Tibial nerve (tissue), 4 donors: ENCODE measurements at regions not wholly inside any gene's neighbourhood (a gene's known extent, or its start where the extent isn't known, plus 50 kb on each side); places are given as distances from the start of the nearest gene placed in this dataset.

Experiments used
- DNase-seq, 2 donors: peaks; one replicate each; pipeline ENCODE4 v3.0.0-alpha.2; 2019; ENCODE audit warnings: low spot score in 2 of 2
- H3K27ac ChIP-seq, 4 donors: fragments of 200-600 bp; sonication (generic) in 3 of 4; one replicate each; pipeline ENCODE4 v1.5.1; 2017 to 2019; ENCODE audit warnings: mild to moderate bottlenecking in 1 of 4
- H3K27me3 ChIP-seq, 2 donors: fragments of 200-600 bp; sonication (generic) in 1 of 2; one replicate each; pipeline versions ENCODE4 v1.5.1 to v1.6.0; 2017 to 2019
- H3K36me3 ChIP-seq, 3 donors: fragments of 200-600 bp; sonication (generic); one replicate each; pipeline ENCODE4 v1.5.1; 2018 to 2019
- H3K4me1 ChIP-seq, 4 donors: fragments of 200-600 bp; sonication (generic) in 3 of 4; one replicate each; pipeline ENCODE4 v1.5.1; 2017 to 2019
- H3K4me3 ChIP-seq, 4 donors: fragments of 200-600 bp; sonication (generic) in 3 of 4; one replicate each; pipeline ENCODE4 v1.5.1; 2017 to 2019; ENCODE audit warnings: mild to moderate bottlenecking in 1 of 4, moderate library complexity in 1 of 4
- H3K9me3 ChIP-seq, 4 donors: fragments of 200-600 bp; sonication (generic) in 3 of 4; one replicate each; pipeline ENCODE4 v1.5.1; 2017 to 2019
- CTCF ChIP-seq, 5 experiments: fragments of 200-600 bp in 3 of 5; fragments of 450-650 bp in 2 of 5; sonication (generic) in 3 of 5; IDR thresholded peaks; one replicate each; pipeline ENCODE4 v1.5.1; 2016 to 2019; ENCODE audit warnings: antibody characterized with exemption in 5 of 5, mild to moderate bottlenecking in 3 of 5, moderate library complexity in 2 of 5
- EP300 ChIP-seq, 2 donors: sonication (generic); formaldehyde crosslinking; IDR thresholded peaks; one replicate each; pipeline ENCODE4 v1.6.1; 2017; ENCODE audit warnings: antibody characterized with exemption in 2 of 2, mild to moderate bottlenecking in 1 of 2
- POLR2A ChIP-seq, 2 donors: fragments of 450-650 bp; IDR thresholded peaks; one replicate each; pipeline ENCODE4 v1.6.1; 2017; ENCODE audit warnings: antibody characterized with exemption in 2 of 2, mild to moderate bottlenecking in 2 of 2, moderate library complexity in 2 of 2
- WGBS, 2 donors: methylation state at CpG; one replicate each; pipeline ENCODE4 v1.1.5; 2018; 5-methylcytosine and 5-hydroxymethylcytosine counted together

GRCh38 chr10:61251089-61251488, 202.1 kb downstream of the TMEM26 start:
- Histone ChIP-seq H3K9me3 (peaks cover 0 to 37% (median 5%) of the 10 kb centered on the region in 4 donors), H3K27me3 (no peaks in the 10 kb centered on the region), H3K4me1 (no peaks in the 10 kb centered on the region), H3K27ac (no peak overlapping the region), H3K4me3 (no peak overlapping the region), H3K36me3 (no peaks in the 10 kb centered on the region)
- 73 to 79% methylated on average over 1 of the region's 1 CpG for WGBS, 2 donors
- no peak for TF ChIP-seq POLR2A (IDR thresholded peaks at IDR 0.05)
- TF ChIP-seq EP300 (IDR thresholded peaks at IDR 0.05) = no peak
- no peak for DNase-seq

DNA sequence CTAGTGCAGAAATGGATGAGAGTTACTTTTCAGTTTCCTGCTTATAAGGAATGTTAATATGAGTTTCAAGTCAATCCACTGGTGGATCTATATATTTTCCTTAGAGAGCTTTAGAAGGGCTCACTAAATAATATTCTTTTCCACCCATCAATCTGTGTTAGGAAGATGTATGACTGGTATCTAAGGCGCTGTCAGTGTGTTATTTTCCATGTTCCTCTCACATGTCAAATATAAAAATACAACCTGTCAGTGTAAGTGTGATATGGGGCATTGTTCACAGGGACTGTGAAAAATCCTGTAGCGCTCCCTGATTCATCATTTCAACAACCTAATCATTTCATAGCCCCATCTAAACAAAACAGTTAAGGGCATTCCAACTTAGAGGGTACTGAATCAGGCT, 203.1 kb downstream of the TMEM26 start:
- DNase-seq = no peak
- TF ChIP-seq POLR2A (IDR thresholded peaks at IDR 0.05) (no peak), EP300 (IDR thresholded peaks at IDR 0.05) (no peak), CTCF (IDR thresholded peaks at IDR 0.05) (no peak)
- Histone ChIP-seq H3K27me3 (no peaks in the 10 kb centered on the region), H3K4me1 (no peaks in the 10 kb centered on the region), H3K27ac (no peak overlapping the region), H3K4me3 (no peak overlapping the region), H3K9me3 (peaks cover 0 to 27% (median 5%) of the 10 kb centered on the region in 4 donors), H3K36me3 (no peaks in the 10 kb centered on the region)
- WGBS, 2 donors = 81 to 85% methylated on average over 2 of the region's 2 CpGs

DNA sequence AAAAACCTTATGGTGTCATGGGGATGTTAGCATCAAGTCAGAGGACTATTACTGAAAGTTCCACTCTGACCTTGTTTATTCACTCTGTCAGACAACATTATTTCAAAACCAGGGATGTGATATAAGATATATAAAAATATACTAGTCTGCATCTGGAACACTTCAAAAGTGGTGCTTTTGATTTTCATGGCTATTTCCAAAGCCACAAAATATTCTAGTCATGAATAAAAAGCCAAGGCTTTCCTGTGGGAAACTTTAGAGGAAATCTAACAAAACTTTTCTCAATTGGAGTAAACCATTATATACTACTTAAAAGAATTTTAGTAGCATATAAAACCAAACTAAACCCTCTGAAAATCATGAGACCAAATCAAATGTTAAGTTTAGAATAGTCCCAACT, 205.2 kb downstream of the TMEM26 start:
- Histone ChIP-seq H3K4me1 (no peaks in the 10 kb centered on the region), H3K27ac (no peak overlapping the region), H3K4me3 (no peak overlapping the region), H3K36me3 (no peaks in the 10 kb centered on the region), H3K27me3 (no peaks in the 10 kb centered on the region), H3K9me3 (peaks cover 0 to 6% (median 2%) of the 10 kb centered on the region in 4 donors)
- DNase-seq = no peak
- no peak for TF ChIP-seq EP300 (IDR thresholded peaks at IDR 0.05)
- TF ChIP-seq POLR2A (IDR thresholded peaks at IDR 0.05) = no peak

- no peaks in the 10 kb centered on the region for H3K4me1 ChIP-seq
- H3K27me3 ChIP-seq = no peaks in the 10 kb centered on the region
- no peak overlapping the region for H3K4me3 ChIP-seq
- H3K27ac ChIP-seq = no peak overlapping the region
- DNase-seq = no peak
- H3K36me3 ChIP-seq = no peaks in the 10 kb centered on the region
- H3K9me3 ChIP-seq = no peaks in the 10 kb centered on the region
- no peak for TF ChIP-seq EP300 (IDR thresholded peaks at IDR 0.05)
- TF ChIP-seq POLR2A (IDR thresholded peaks at IDR 0.05) = no peak
- TF ChIP-seq CTCF (IDR thresholded peaks at IDR 0.05) = no peak
These were observed 208.9 kb downstream of the TMEM26 start for GRCh38 chr10:61244261-61244775.

DNA sequence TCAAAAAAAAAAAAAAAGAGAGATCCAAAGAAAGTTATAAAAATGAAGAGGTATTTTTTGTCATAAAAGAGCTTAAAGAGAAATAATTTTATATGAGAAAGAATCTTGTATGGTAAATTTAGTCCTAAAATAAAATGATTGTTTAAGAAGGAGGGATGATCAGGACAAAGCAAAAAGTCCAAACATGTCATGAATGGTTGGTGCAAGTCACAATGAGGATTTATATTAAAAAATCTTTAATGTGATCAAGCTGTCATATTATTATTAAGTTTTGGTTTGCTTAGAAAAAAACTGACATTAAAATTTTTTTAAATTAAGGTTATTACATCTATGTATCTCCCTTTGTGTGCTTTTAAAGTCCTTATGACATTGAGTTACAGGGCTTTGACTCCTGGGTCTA, 220.4 kb downstream of the TMEM26 start:
- Histone ChIP-seq H3K4me1 (no peaks in the 10 kb centered on the region), H3K27me3 (no peaks in the 10 kb centered on the region), H3K9me3 (peaks cover 0 to 12% (median 0%) of the 10 kb centered on the region in 4 donors), H3K36me3 (no peaks in the 10 kb centered on the region), H3K4me3 (no peak overlapping the region), H3K27ac (no peak overlapping the region)
- no peak for TF ChIP-seq CTCF (IDR thresholded peaks at IDR 0.05)
- TF ChIP-seq EP300 (IDR thresholded peaks at IDR 0.05) = no peak
- TF ChIP-seq POLR2A (IDR thresholded peaks at IDR 0.05) = no peak
- no peak for DNase-seq

DNA sequence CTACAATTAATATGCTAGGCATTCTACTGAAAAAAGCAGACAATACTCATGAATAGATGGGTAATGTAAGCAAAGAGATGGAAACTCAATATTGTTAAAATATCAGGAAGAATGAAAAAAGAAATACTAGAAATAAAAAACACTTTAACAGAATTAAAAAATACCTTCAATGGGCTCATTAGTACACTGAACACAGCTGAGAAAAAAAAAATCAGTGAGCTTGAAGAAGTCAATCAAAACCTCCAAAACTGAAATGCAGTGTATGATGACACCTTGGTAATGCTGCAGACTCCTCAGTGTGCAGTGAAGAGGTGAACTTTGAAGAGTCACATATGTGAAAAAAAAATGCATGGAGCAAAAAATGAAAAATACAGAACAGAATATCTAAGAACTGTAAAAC, 227.2 kb downstream of the TMEM26 start:
- H3K36me3 ChIP-seq = no peaks in the 10 kb centered on the region
- DNase-seq = no peak
- TF ChIP-seq EP300 (IDR thresholded peaks at IDR 0.05) (no peak), POLR2A (IDR thresholded peaks at IDR 0.05) (no peak), CTCF (IDR thresholded peaks at IDR 0.05) (no peak)
- no peak overlapping the region for H3K4me3 ChIP-seq
- H3K4me1 ChIP-seq = no peaks in the 10 kb centered on the region
- H3K27ac ChIP-seq = no peak overlapping the region
- H3K9me3 ChIP-seq = peaks cover 0 to 38% (median 5%) of the 10 kb centered on the region in 4 donors
- H3K27me3 ChIP-seq = no peaks in the 10 kb centered on the region
